A549 (cell line): ENCODE measurements at regions not wholly inside any gene's neighbourhood (a gene's known extent, or its start where the extent isn't known, plus 50 kb on each side); places are given as distances from the start of the nearest gene placed in this dataset.

ENCODE experiments used
- ATAC-seq, 2 experiments: fragments of 200-7000 bp in 1 of 2; fragments of >200 bp in 1 of 2; cut with Nextera tagmentation in 1 of 2; cut with Tn5 transposase in 1 of 2; 3 replicates each; pipeline versions ENCODE4 v1.8.0 to v1.9.1; 2018 to 2020; ENCODE audit warnings: mild to moderate bottlenecking in 1 of 2, moderate library complexity in 1 of 2
- CTCF ChIA-PET: fragments of 300-600 bp; sonication (Branson Sonifier 250); formaldehyde crosslinking; extraction: SDS; loops from one replicate; lab custom pipeline; 2021; ENCODE audit warnings: antibody characterized with exemption, inconsistent platforms; lab: Yijun Ruan, JAX
- POLR2A ChIA-PET: fragments of 350-600 bp; formaldehyde crosslinking; extraction: SDS; loops from one replicate; lab custom pipeline; 2021; ENCODE audit warnings: antibody characterized with exemption, inconsistent platforms; lab: Yijun Ruan, JAX
- DNase-seq, 2 experiments: peaks; one replicate each; pipeline versions ENCODE4 v3.0.0 to v3.0.0-alpha.2; 2011 to 2016; ENCODE audit warnings: low read depth in 1 of 2, low spot score in 1 of 2
- FAIRE-seq: peaks from 2 replicates; lab custom pipeline; 2011; peaks lifted over from hg19 to GRCh38; lab: Jason Lieb, UNC
- H3K27ac ChIP-seq, 2 experiments: fragments of >200 bp; sonication (Bioruptor Twin); formaldehyde crosslinking; 3 replicates each; pipeline ENCODE4 v1.5.1; 2016 to 2017
- H3K4me1 ChIP-seq: fragments of >200 bp; sonication (Bioruptor Twin); formaldehyde crosslinking; 3 replicates; pipeline ENCODE4 v1.6.1; 2016
- H3K4me2 ChIP-seq: fragments of >200 bp; sonication (Bioruptor Twin); formaldehyde crosslinking; 3 replicates; pipeline ENCODE4 v1.6.1; 2016
- H3K4me3 ChIP-seq: fragments of >200 bp; sonication (Bioruptor Twin); formaldehyde crosslinking; 3 replicates; pipeline ENCODE4 v1.5.1; 2016
- H3K9me3 ChIP-seq: fragments of >200 bp; sonication (Bioruptor Twin); formaldehyde crosslinking; 3 replicates; pipeline ENCODE4 v1.6.1; 2016
- BHLHE40 ChIP-seq: IDR thresholded peaks from 2 replicates; pipeline ENCODE4 v1.6.1; 2012; ENCODE audit warnings: low read depth, low read length, inconsistent platforms
- CHD4 ChIP-seq: fragments of 200-600 bp; sonication (generic); IDR thresholded peaks from 2 replicates; pipeline ENCODE4 v1.6.1; 2016; ENCODE audit warnings: antibody characterized with exemption, mild to moderate bottlenecking, borderline replicate concordance
- EP300 ChIP-seq, 2 experiments: fragments of >200 bp; sonication (Bioruptor Twin); formaldehyde crosslinking; IDR thresholded peaks; 2 replicates in 1 of 2; 3 replicates in 1 of 2; pipeline ENCODE4 v1.6.1; 2016 to 2017
- ESRRA ChIP-seq: fragments of 150-350 bp; IDR thresholded peaks from 2 replicates; pipeline ENCODE4 v1.6.1; 2014; ENCODE audit warnings: mild to moderate bottlenecking, low read length, borderline replicate concordance
- FOXS1 ChIP-seq: fragments of 250-450 bp; sonication (Bioruptor Pico); IDR thresholded peaks from 2 replicates; pipeline ENCODE4 v1.5.0; 2020; ENCODE audit warnings: mild to moderate bottlenecking, moderate library complexity
- GATA3 ChIP-seq: IDR thresholded peaks from 2 replicates; pipeline ENCODE4 v1.6.1; 2012; ENCODE audit warnings: borderline replicate concordance
- HOXA7 ChIP-seq: fragments of 250-450 bp; sonication (Bioruptor Pico); IDR thresholded peaks from 2 replicates; pipeline ENCODE4 v1.5.0; 2020; ENCODE audit warnings: mild to moderate bottlenecking, moderate library complexity
- HOXB13 ChIP-seq: fragments of 250-450 bp; sonication (Bioruptor Pico); IDR thresholded peaks from 2 replicates; pipeline ENCODE4 v1.5.0; 2020; ENCODE audit warnings: low read depth, mild to moderate bottlenecking, moderate library complexity
- MAZ ChIP-seq: fragments of 150-350 bp; IDR thresholded peaks from 2 replicates; pipeline ENCODE4 v1.6.1; 2014; ENCODE audit warnings: antibody characterized with exemption, low read depth, low read length, borderline replicate concordance
- NR3C1 ChIP-seq: fragments of >200 bp; sonication (Bioruptor Twin); formaldehyde crosslinking; IDR thresholded peaks from 3 replicates; pipeline ENCODE4 v1.6.1; 2017
- RAD21 ChIP-seq, 2 experiments: fragments of >200 bp in 1 of 2; sonication (Bioruptor Twin) in 1 of 2; formaldehyde crosslinking in 1 of 2; IDR thresholded peaks in 1 of 2; conservative IDR thresholded peaks in 1 of 2; 2 replicates in 1 of 2; 3 replicates in 1 of 2; pipeline ENCODE4 v1.6.1; 2012 to 2018; ENCODE audit warnings: inconsistent platforms in 1 of 2
- RFX5 ChIP-seq: fragments of 450-650 bp; IDR thresholded peaks from 2 replicates; pipeline ENCODE4 v1.7.1; 2014; ENCODE audit warnings: antibody characterized with exemption, mild to moderate bottlenecking, moderate library complexity
- SMC3 ChIP-seq: fragments of >200 bp; sonication (Bioruptor Twin); formaldehyde crosslinking; IDR thresholded peaks from 3 replicates; pipeline ENCODE4 v1.6.1; 2018; ENCODE audit warnings: inconsistent platforms
- SREBF2 ChIP-seq: fragments of 450-650 bp; IDR thresholded peaks from 2 replicates; pipeline ENCODE4 v1.6.1; 2014; ENCODE audit warnings: mild to moderate bottlenecking, moderate library complexity
- TFCP2L1 ChIP-seq: fragments of 250-450 bp; sonication (Bioruptor Pico); IDR thresholded peaks from 2 replicates; pipeline ENCODE4 v1.5.0; 2021; ENCODE audit warnings: mild to moderate bottlenecking
- ZFP36 ChIP-seq: fragments of 450-650 bp; IDR thresholded peaks from 2 replicates; pipeline ENCODE4 v1.6.1; 2014; ENCODE audit warnings: borderline replicate concordance; ENCODE audit not compliant: partially characterized antibody
- ZNF302 ChIP-seq: fragments of 250-450 bp; sonication (Bioruptor Pico); IDR thresholded peaks from 2 replicates; pipeline ENCODE4 v1.9.0; 2021; ENCODE audit warnings: inconsistent platforms, mild to moderate bottlenecking, moderate library complexity
- WGBS: methylation state at CpG from one replicate; pipeline ENCODE4 v1.1.6; 2017; ENCODE audit errors: missing lambda C conversion rate; 5-methylcytosine and 5-hydroxymethylcytosine counted together
- TF ChIP-seq, protein P1 (sequence below): fragments of 200-600 bp; sonication (generic); IDR thresholded peaks from 2 replicates; pipeline ENCODE4 v1.6.1; 2016; ENCODE audit warnings: antibody characterized with exemption, mild to moderate bottlenecking, moderate library complexity
- TF ChIP-seq, protein P2 (sequence below): fragments of >200 bp; sonication (Bioruptor Twin); formaldehyde crosslinking; IDR thresholded peaks from 3 replicates; pipeline ENCODE4 v1.6.1; 2016
- TF ChIP-seq, protein P3 (sequence below): fragments of 250-450 bp; sonication (Bioruptor Pico); IDR thresholded peaks from 2 replicates; pipeline ENCODE4 v1.5.0; 2021; ENCODE audit warnings: mild to moderate bottlenecking, moderate library complexity, borderline replicate concordance
- TF ChIP-seq, protein P4 (sequence below): IDR thresholded peaks from 2 replicates; pipeline ENCODE4 v1.6.1; 2012

DNA sequence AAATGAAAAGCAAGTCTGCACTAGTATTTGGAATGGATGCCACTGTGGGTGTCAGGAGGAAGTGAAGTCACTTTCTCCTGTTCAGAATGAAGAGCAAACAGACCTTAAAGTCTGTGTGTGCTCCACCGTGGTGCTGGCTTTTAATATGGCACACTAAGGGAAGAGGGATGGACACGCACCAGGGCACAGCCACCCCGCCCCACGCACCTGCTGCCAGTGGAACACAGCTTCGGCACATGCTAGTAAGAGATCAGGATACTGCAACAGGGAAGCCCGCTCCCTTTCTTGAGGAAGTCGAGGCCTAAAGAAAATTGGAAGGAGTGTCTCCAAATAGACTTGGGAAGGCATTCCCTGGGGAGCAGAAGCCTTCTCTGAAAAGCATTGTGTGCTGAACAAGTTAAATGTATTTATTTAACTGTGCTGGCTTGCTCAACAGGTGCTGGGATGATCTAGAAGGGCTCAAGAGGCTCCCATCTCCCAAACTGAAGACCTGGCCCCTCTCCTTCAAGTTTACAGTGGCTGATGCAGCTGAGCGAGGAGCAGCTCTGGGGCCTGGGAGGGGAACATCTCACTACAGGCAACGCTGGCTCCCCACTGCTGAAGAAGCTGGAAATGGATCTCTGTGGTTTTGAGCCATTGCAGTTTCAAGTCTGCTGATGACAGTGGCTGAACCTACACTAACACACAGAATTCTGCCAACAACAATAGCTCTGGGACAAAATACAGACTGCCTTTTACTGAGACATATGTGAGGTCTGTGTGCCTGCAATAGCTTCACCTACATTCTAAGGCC, 504.6 kb upstream of the B3GAT1 start (continued):
- TF ChIP-seq, protein P1, sequence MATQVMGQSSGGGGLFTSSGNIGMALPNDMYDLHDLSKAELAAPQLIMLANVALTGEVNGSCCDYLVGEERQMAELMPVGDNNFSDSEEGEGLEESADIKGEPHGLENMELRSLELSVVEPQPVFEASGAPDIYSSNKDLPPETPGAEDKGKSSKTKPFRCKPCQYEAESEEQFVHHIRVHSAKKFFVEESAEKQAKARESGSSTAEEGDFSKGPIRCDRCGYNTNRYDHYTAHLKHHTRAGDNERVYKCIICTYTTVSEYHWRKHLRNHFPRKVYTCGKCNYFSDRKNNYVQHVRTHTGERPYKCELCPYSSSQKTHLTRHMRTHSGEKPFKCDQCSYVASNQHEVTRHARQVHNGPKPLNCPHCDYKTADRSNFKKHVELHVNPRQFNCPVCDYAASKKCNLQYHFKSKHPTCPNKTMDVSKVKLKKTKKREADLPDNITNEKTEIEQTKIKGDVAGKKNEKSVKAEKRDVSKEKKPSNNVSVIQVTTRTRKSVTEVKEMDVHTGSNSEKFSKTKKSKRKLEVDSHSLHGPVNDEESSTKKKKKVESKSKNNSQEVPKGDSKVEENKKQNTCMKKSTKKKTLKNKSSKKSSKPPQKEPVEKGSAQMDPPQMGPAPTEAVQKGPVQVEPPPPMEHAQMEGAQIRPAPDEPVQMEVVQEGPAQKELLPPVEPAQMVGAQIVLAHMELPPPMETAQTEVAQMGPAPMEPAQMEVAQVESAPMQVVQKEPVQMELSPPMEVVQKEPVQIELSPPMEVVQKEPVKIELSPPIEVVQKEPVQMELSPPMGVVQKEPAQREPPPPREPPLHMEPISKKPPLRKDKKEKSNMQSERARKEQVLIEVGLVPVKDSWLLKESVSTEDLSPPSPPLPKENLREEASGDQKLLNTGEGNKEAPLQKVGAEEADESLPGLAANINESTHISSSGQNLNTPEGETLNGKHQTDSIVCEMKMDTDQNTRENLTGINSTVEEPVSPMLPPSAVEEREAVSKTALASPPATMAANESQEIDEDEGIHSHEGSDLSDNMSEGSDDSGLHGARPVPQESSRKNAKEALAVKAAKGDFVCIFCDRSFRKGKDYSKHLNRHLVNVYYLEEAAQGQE = no peak
- TF ChIP-seq FOXS1 (CRISPR knock-in tag) = no peak

GRCh38 chr11:134915881-134916280, 503.8 kb upstream of the B3GAT1 start:
- ATAC-seq = no peak
- H3K4me2 ChIP-seq = no peak overlapping the region
- H3K4me1 ChIP-seq = no peaks in the 10 kb centered on the region
- no peak overlapping the region for H3K27ac ChIP-seq
- TF ChIP-seq, protein P1 = no peak
- no peak for TF ChIP-seq RFX5
- no peak for TF ChIP-seq MAZ
- TF ChIP-seq ESRRA = no peak
- TF ChIP-seq, protein P2, sequence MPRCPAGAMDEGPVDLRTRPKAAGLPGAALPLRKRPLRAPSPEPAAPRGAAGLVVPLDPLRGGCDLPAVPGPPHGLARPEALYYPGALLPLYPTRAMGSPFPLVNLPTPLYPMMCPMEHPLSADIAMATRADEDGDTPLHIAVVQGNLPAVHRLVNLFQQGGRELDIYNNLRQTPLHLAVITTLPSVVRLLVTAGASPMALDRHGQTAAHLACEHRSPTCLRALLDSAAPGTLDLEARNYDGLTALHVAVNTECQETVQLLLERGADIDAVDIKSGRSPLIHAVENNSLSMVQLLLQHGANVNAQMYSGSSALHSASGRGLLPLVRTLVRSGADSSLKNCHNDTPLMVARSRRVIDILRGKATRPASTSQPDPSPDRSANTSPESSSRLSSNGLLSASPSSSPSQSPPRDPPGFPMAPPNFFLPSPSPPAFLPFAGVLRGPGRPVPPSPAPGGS = no peak
- TF ChIP-seq GATA3 = no peak
- no peak for TF ChIP-seq TFCP2L1 (CRISPR knock-in tag)
- 37% methylated on average over 5 of the region's 5 CpGs for WGBS
- no peak for FAIRE-seq
- ChIA-PET POLR2A (no interaction called here), CTCF (no interaction called here)
- no peak for DNase-seq
- H3K4me3 ChIP-seq = no peak overlapping the region
- H3K9me3 ChIP-seq = no peaks in the 10 kb centered on the region

DNA sequence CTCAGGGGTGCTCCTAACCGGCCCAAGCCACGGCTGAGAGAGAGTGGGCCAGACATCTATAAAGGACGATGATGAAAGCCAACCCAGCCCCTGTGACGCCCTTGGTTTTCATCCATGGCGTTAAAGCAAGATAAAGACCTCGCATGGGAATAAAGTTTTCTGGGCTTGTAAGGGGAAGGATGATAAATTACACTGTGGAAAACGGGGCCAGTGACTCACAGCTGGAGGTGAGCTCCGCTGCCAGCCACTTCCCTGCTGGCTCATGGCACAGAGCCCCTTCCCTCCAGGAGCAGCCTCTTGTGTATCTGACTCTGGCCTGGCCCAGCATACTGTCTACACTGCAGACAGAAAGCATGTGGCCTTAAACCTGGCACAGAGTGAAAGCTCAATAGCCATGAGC, 503.2 kb upstream of the B3GAT1 start:
- no peak for ATAC-seq
- Histone ChIP-seq H3K4me2 (no peak overlapping the region), H3K4me3 (no peak overlapping the region), H3K9me3 (no peaks in the 10 kb centered on the region)
- DNase-seq = no peak
- WGBS = 14% methylated on average over 8 of the region's 8 CpGs
- TF ChIP-seq, protein P3, sequence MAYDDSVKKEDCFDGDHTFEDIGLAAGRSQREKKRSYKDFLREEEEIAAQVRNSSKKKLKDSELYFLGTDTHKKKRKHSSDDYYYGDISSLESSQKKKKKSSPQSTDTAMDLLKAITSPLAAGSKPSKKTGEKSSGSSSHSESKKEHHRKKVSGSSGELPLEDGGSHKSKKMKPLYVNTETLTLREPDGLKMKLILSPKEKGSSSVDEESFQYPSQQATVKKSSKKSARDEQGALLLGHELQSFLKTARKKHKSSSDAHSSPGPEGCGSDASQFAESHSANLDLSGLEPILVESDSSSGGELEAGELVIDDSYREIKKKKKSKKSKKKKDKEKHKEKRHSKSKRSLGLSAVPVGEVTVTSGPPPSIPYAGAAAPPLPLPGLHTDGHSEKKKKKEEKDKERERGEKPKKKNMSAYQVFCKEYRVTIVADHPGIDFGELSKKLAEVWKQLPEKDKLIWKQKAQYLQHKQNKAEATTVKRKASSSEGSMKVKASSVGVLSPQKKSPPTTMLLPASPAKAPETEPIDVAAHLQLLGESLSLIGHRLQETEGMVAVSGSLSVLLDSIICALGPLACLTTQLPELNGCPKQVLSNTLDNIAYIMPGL (CRISPR knock-in tag) = no peak
- TF ChIP-seq SMC3 (no peak), HOXA7 (CRISPR knock-in tag) (no peak), CHD4 (no peak), MAZ (no peak), HOXB13 (no peak), SREBF2 (no peak), RAD21 (conservative IDR thresholded peaks at IDR 0.05 in 1 of 2, IDR thresholded peaks at IDR 0.05 in 1 of 2) (no peak), BHLHE40 (no peak), ZFP36 (no peak), ZNF302 (CRISPR knock-in tag) (no peak), NR3C1 (no peak), EP300 (IDR thresholded peaks at IDR 0.05) (no peak)
- TF ChIP-seq, protein P4, sequence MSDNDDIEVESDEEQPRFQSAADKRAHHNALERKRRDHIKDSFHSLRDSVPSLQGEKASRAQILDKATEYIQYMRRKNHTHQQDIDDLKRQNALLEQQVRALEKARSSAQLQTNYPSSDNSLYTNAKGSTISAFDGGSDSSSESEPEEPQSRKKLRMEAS = no peak
- TF ChIP-seq, all 56 proteins: peak for 0
- Histone ChIP-seq H3K27ac (no peak overlapping the region), H3K4me1 (no peaks in the 10 kb centered on the region)
- CTCF ChIA-PET = no interaction called here
- FAIRE-seq = no peak
- POLR2A ChIA-PET = no interaction called here
